ENCODE measurements at regions not wholly inside any gene's neighbourhood (a gene's known extent, or its start where the extent isn't known, plus 50 kb on each side); places are given as distances from the start of the nearest gene placed in this dataset.

DNA sequence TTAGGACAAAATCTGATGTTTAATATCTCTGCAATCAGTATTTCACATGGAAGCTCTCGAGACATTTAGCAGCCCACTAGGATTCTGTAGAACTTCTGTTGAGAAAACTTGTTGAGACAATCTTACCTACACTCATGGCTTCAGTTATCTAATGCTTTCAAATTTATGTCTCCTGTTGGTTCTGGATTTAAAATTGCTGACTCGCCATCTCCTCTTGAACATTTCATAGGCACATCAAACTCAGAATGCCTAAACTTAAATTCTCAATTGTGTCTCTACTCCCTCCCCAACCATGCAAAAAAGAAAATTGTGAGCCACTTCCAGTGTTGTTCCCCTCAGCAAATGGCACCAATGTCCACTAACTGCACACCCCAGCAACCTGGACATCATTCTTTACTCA lies 142.5 kb upstream of the AHI1 start:
- ATAC-seq (ENCODE audit: insufficient read depth, low FRiP score) (no peak), DNase-seq (no peak)
- WGBS, 2 donors, result 94 to 96% methylated on average over 2 of the region's 2 CpGs
- H3K9me3 ChIP-seq (ENCODE audit: control insufficient read depth in 4 of 4, insufficient read depth in 3 of 4, low read length in 3 of 4), result no peaks in the 10 kb centered on the region
- no peaks in the 10 kb centered on the region for H3K36me3 ChIP-seq (ENCODE audit: control insufficient read depth in 4 of 4, insufficient read depth in 4 of 4, low read length in 4 of 4)
- H3K27me3 ChIP-seq (ENCODE audit: control insufficient read depth in 3 of 3, insufficient read depth in 3 of 3, low read length in 2 of 3), result no peaks in the 10 kb centered on the region
- no peak overlapping the region for H3K9ac ChIP-seq (ENCODE audit: insufficient read depth in 1 of 2, low read length in 2 of 2)
- peaks cover 0 to 8% (median 0%) of the 10 kb centered on the region in 5 donors for H3K4me1 ChIP-seq (ENCODE audit: control insufficient read depth in 5 of 5, insufficient read depth in 5 of 5, low read length in 5 of 5)
- no peak overlapping the region for H3K27ac ChIP-seq (ENCODE audit: low read depth in 1 of 2, low read length in 1 of 2)
- no peak for TF ChIP-seq CTCF (IDR thresholded peaks at IDR 0.05; ENCODE audit: control extremely low read depth, extremely low read depth)
- no peak overlapping the region for H3K4me3 ChIP-seq

GRCh38 chr6:135640449-135641111 lies 143.0 kb upstream of the AHI1 start:
- no peak overlapping the region for H3K9ac ChIP-seq (ENCODE audit: insufficient read depth in 1 of 2, low read length in 2 of 2)
- TF ChIP-seq CTCF (IDR thresholded peaks at IDR 0.05; ENCODE audit: control extremely low read depth, extremely low read depth), result no peak
- H3K4me3 ChIP-seq, result no peak overlapping the region
- H3K4me1 ChIP-seq (ENCODE audit: control insufficient read depth in 5 of 5, insufficient read depth in 5 of 5, low read length in 5 of 5), result peaks cover 0 to 8% (median 0%) of the 10 kb centered on the region in 5 donors
- DNase-seq (no peak), ATAC-seq (ENCODE audit: insufficient read depth, low FRiP score) (no peak)
- 63 to 81% methylated on average over 3 of the region's 3 CpGs for WGBS, 2 donors
- H3K9me3 ChIP-seq (ENCODE audit: control insufficient read depth in 4 of 4, insufficient read depth in 3 of 4, low read length in 3 of 4), result no peaks in the 10 kb centered on the region
- no peaks in the 10 kb centered on the region for H3K36me3 ChIP-seq (ENCODE audit: control insufficient read depth in 4 of 4, insufficient read depth in 4 of 4, low read length in 4 of 4)
- H3K27ac ChIP-seq (ENCODE audit: low read depth in 1 of 2, low read length in 1 of 2), result no peak overlapping the region
- no peaks in the 10 kb centered on the region for H3K27me3 ChIP-seq (ENCODE audit: control insufficient read depth in 3 of 3, insufficient read depth in 3 of 3, low read length in 2 of 3)

- Histone ChIP-seq H3K9me3 (ENCODE audit: control insufficient read depth in 4 of 4, insufficient read depth in 3 of 4, low read length in 3 of 4) (no peaks in the 10 kb centered on the region), H3K9ac (ENCODE audit: insufficient read depth in 1 of 2, low read length in 2 of 2) (no peak overlapping the region), H3K4me3 (no peak overlapping the region), H3K4me1 (ENCODE audit: control insufficient read depth in 5 of 5, insufficient read depth in 5 of 5, low read length in 5 of 5) (peaks cover 0 to 8% (median 0%) of the 10 kb centered on the region in 5 donors), H3K27me3 (ENCODE audit: control insufficient read depth in 3 of 3, insufficient read depth in 3 of 3, low read length in 2 of 3) (no peaks in the 10 kb centered on the region), H3K27ac (ENCODE audit: low read depth in 1 of 2, low read length in 1 of 2) (no peak overlapping the region), H3K36me3 (ENCODE audit: control insufficient read depth in 4 of 4, insufficient read depth in 4 of 4, low read length in 4 of 4) (no peaks in the 10 kb centered on the region)
- no peak for TF ChIP-seq CTCF (IDR thresholded peaks at IDR 0.05; ENCODE audit: control extremely low read depth, extremely low read depth)
- DNase-seq, result no peak
- 85 to 91% methylated on average over 3 of the region's 3 CpGs for WGBS, 2 donors
- no peak for ATAC-seq (ENCODE audit: insufficient read depth, low FRiP score)
These were observed 145.4 kb upstream of the AHI1 start for GRCh38 chr6:135642912-135643311.

- H3K9ac ChIP-seq (ENCODE audit: insufficient read depth in 1 of 2, low read length in 2 of 2), result no peak overlapping the region
- H3K9me3 ChIP-seq (ENCODE audit: control insufficient read depth in 4 of 4, insufficient read depth in 3 of 4, low read length in 3 of 4), result peaks cover 0 to 7% (median 1%) of the 10 kb centered on the region in 4 donors
- TF ChIP-seq CTCF (IDR thresholded peaks at IDR 0.05; ENCODE audit: control extremely low read depth, extremely low read depth), result no peak
- DNase-seq (no peak), ATAC-seq (ENCODE audit: insufficient read depth, low FRiP score) (no peak)
- H3K27me3 ChIP-seq (ENCODE audit: control insufficient read depth in 3 of 3, insufficient read depth in 3 of 3, low read length in 2 of 3), result no peaks in the 10 kb centered on the region
- H3K4me3 ChIP-seq, result no peak overlapping the region
- H3K4me1 ChIP-seq (ENCODE audit: control insufficient read depth in 5 of 5, insufficient read depth in 5 of 5, low read length in 5 of 5), result peaks cover 0 to 8% (median 0%) of the 10 kb centered on the region in 5 donors
- H3K36me3 ChIP-seq (ENCODE audit: control insufficient read depth in 4 of 4, insufficient read depth in 4 of 4, low read length in 4 of 4), result no peaks in the 10 kb centered on the region
- WGBS, 2 donors, result 78 to 90% methylated on average over 3 of the region's 3 CpGs
- H3K27ac ChIP-seq (ENCODE audit: low read depth in 1 of 2, low read length in 1 of 2), result no peak overlapping the region
These were observed 146.9 kb upstream of the AHI1 start for GRCh38 chr6:135644394-135644793.
